GM23338 (cell line): ENCODE measurements at regions not wholly inside any gene's neighbourhood (a gene's known extent, or its start where the extent isn't known, plus 50 kb on each side); places are given as distances from the start of the nearest gene placed in this dataset.

Experiments
- ATAC-seq: fragments of 200-7000 bp; cut with Tn5 transposase; 3 replicates; pipeline ENCODE4 v1.9.1; 2020
- DNase-seq: peaks from one replicate; pipeline ENCODE4 v3.0.0-alpha.2; 2015; ENCODE audit warnings: low spot score
- H2AFZ ChIP-seq: fragments of 200-600 bp; sonication (generic); 2 replicates; pipeline ENCODE4 v1.8.0; 2016; ENCODE audit warnings: antibody characterized with exemption, mild to moderate bottlenecking, moderate library complexity
- H3F3A ChIP-seq: fragments of 200-600 bp; sonication (generic); replicated peaks from 2 replicates; pipeline ENCODE4 v1.8.0; 2017; ENCODE audit warnings: antibody characterized with exemption, mixed run types, low read depth
- H3K27ac ChIP-seq: fragments of 200-600 bp; sonication (generic); 2 replicates; pipeline ENCODE4 v1.6.1; 2016; ENCODE audit warnings: low read depth
- H3K27me3 ChIP-seq: fragments of 200-600 bp; sonication (generic); 2 replicates; pipeline ENCODE4 v1.8.0; 2016; ENCODE audit warnings: mild to moderate bottlenecking, mixed run types, moderate library complexity; ENCODE audit not compliant: insufficient read depth
- H3K36me3 ChIP-seq: fragments of 200-600 bp; sonication (generic); 2 replicates; pipeline ENCODE4 v1.8.0; 2016; ENCODE audit warnings: mild to moderate bottlenecking; ENCODE audit not compliant: insufficient read depth
- H3K4me1 ChIP-seq: fragments of 200-600 bp; sonication (generic); 2 replicates; pipeline ENCODE4 v1.8.0; 2016; ENCODE audit warnings: mild to moderate bottlenecking, moderate library complexity; ENCODE audit not compliant: insufficient read depth
- H3K4me2 ChIP-seq: fragments of 200-600 bp; sonication (generic); 2 replicates; pipeline ENCODE4 v1.7.1; 2017; ENCODE audit warnings: mixed run types
- H3K4me3 ChIP-seq: fragments of 200-600 bp; sonication (generic); 2 replicates; pipeline ENCODE4 v1.6.1; 2016; ENCODE audit warnings: mixed run types
- H3K79me2 ChIP-seq: fragments of 200-600 bp; sonication (generic); replicated peaks from 2 replicates; pipeline ENCODE4 v1.8.0; 2017; ENCODE audit warnings: mild to moderate bottlenecking; ENCODE audit not compliant: insufficient read depth
- H3K9me2 ChIP-seq: fragments of 200-600 bp; sonication (generic); 2 replicates; pipeline ENCODE4 v1.8.0; 2017; ENCODE audit not compliant: insufficient read depth
- H4K20me1 ChIP-seq: fragments of 200-600 bp; sonication (generic); replicated peaks from 2 replicates; pipeline ENCODE4 v1.8.0; 2017; ENCODE audit warnings: mild to moderate bottlenecking; ENCODE audit not compliant: insufficient read depth
- H3K27ac Mint-ChIP-seq: 2 replicates; pipeline ENCODE4 v1.8.0; 2020; ENCODE audit warnings: inconsistent platforms, mild to moderate bottlenecking, moderate library complexity, mixed read lengths
- H3K27me3 Mint-ChIP-seq: 3 replicates; pipeline ENCODE4 v1.8.0; 2022; ENCODE audit warnings: low read depth, mild to moderate bottlenecking, moderate library complexity, mixed read lengths, inconsistent platforms; ENCODE audit not compliant: insufficient read depth, poor library complexity
- H3K36me3 Mint-ChIP-seq: 3 replicates; pipeline ENCODE4 v1.8.0; 2021; ENCODE audit warnings: low read depth, mild to moderate bottlenecking, inconsistent platforms, moderate library complexity, mixed read lengths
- H3K4me1 Mint-ChIP-seq: 3 replicates; pipeline ENCODE4 v1.8.0; 2020; ENCODE audit warnings: mild to moderate bottlenecking, inconsistent platforms, mixed read lengths
- H3K4me3 Mint-ChIP-seq: 3 replicates; pipeline ENCODE4 v1.8.0; 2021; ENCODE audit warnings: moderate library complexity, mild to moderate bottlenecking, inconsistent platforms, mixed read lengths
- H3K9me3 Mint-ChIP-seq: 3 replicates; pipeline ENCODE4 v1.8.0; 2020; ENCODE audit warnings: moderate library complexity, mild to moderate bottlenecking, inconsistent platforms, mixed read lengths
- CREB1 ChIP-seq: fragments of 250-450 bp; sonication (Bioruptor Pico); IDR thresholded peaks from 2 replicates; pipeline ENCODE4 v1.5.0; 2020; ENCODE audit warnings: low read depth, mild to moderate bottlenecking, moderate library complexity
- ETS1 ChIP-seq: IDR thresholded peaks from 2 replicates; pipeline ENCODE4 v1.6.1; 2016; ENCODE audit warnings: antibody characterized with exemption
- EZH2 ChIP-seq: fragments of 200-600 bp; sonication (generic); IDR thresholded peaks from one replicate; pipeline ENCODE4 v1.8.0; 2017; ENCODE audit warnings: antibody characterized with exemption, mild to moderate bottlenecking, low read depth; ENCODE audit not compliant: unreplicated experiment
- EZH2phosphoT487 ChIP-seq: fragments of 200-600 bp; sonication (generic); IDR thresholded peaks from one replicate; pipeline ENCODE4 v1.8.1; 2018; ENCODE audit warnings: antibody characterized with exemption; ENCODE audit not compliant: unreplicated experiment
- JUNB ChIP-seq: IDR thresholded peaks from one replicate; pipeline ENCODE4 v1.6.1; 2016; ENCODE audit warnings: antibody characterized with exemption; ENCODE audit not compliant: unreplicated experiment
- NANOG ChIP-seq: IDR thresholded peaks from 2 replicates; pipeline ENCODE4 v1.6.1; 2016; ENCODE audit warnings: antibody characterized with exemption, borderline replicate concordance
- POLR2AphosphoS5 ChIP-seq: IDR thresholded peaks from 2 replicates; pipeline ENCODE4 v1.6.1; 2016; ENCODE audit warnings: antibody characterized with exemption, low read depth
- STAT1 ChIP-seq: IDR thresholded peaks from one replicate; pipeline ENCODE4 v1.6.1; 2016; ENCODE audit warnings: antibody characterized with exemption; ENCODE audit not compliant: unreplicated experiment
- ZNF114 ChIP-seq: fragments of 250-450 bp; sonication (Bioruptor Pico); IDR thresholded peaks from 2 replicates; pipeline ENCODE4 v1.5.0; 2020; ENCODE audit warnings: mild to moderate bottlenecking, moderate library complexity
- ZNF331 ChIP-seq: fragments of 250-450 bp; sonication (Bioruptor Pico); IDR thresholded peaks from 2 replicates; pipeline ENCODE4 v1.5.0; 2020; ENCODE audit warnings: low read depth, mild to moderate bottlenecking, moderate library complexity
- ZNF462 ChIP-seq: fragments of 250-450 bp; sonication (Bioruptor Pico); IDR thresholded peaks from 2 replicates; pipeline ENCODE4 v1.5.0; 2020; ENCODE audit warnings: mild to moderate bottlenecking, moderate library complexity
- TF ChIP-seq, protein P1 (sequence below), 2 experiments: fragments of 200-600 bp in 1 of 2; sonication (generic) in 1 of 2; conservative IDR thresholded peaks; 2 replicates each; pipeline versions ENCODE4 v1.5.1 to v1.6.1; 2016 to 2017; ENCODE audit warnings: antibody characterized with exemption in 2 of 2, low read depth in 2 of 2, mild to moderate bottlenecking in 2 of 2, moderate library complexity in 1 of 2
- TF ChIP-seq, protein P2 (sequence below): IDR thresholded peaks from one replicate; pipeline ENCODE4 v1.6.1; 2018; ENCODE audit warnings: antibody characterized with exemption; ENCODE audit not compliant: unreplicated experiment

DNA sequence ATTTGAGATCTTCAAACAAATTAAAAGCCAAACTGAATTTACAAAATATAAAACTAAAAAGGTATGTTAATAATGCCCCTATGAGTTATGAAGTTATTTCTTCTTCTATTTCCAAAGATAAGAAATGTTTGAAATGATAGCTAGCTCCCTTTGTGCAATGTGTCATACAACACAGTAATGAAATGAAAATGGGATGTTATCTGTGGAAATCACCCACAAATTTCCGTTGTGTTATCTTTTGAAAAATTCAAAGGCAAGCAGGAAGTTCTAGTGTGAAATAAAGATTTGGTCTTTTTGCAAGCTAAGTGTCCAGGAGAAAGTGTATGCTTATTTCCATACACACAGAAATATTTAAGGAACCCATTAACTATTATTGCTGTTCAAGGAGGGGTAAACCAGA, 375.3 kb upstream of the PRR16 start:
- Histone ChIP-seq H3K4me2 (no peak overlapping the region), H3K9me2 (no peaks in the 10 kb centered on the region), H3F3A (no peaks in the 10 kb centered on the region), H3K79me2 (no peaks in the 10 kb centered on the region), H4K20me1 (no peaks in the 10 kb centered on the region), H3K27me3 (no peaks in the 10 kb centered on the region), H3K4me3 (no peak overlapping the region), H3K36me3 (no peaks in the 10 kb centered on the region), H3K4me1 (no peaks in the 10 kb centered on the region), H3K27ac (no peak overlapping the region), H2AFZ (no peak overlapping the region)
- H3K27ac Mint-ChIP-seq: no peak overlapping the region
- ATAC-seq (no peak), DNase-seq (no peak)
- H3K9me3 Mint-ChIP-seq: no peaks in the 10 kb centered on the region
- H3K4me3 Mint-ChIP-seq: no peak overlapping the region
- no peaks in the 10 kb centered on the region for H3K36me3 Mint-ChIP-seq
- H3K27me3 Mint-ChIP-seq: no peaks in the 10 kb centered on the region
- peaks cover 8% of the 10 kb centered on the region; the same call in 2 of the 3 replicates for H3K4me1 Mint-ChIP-seq
- no peak for TF ChIP-seq JUNB
- TF ChIP-seq STAT1: no peak
- no peak for TF ChIP-seq NANOG
- no peak for TF ChIP-seq CREB1
- TF ChIP-seq EZH2: no peak
- TF ChIP-seq, protein P1, sequence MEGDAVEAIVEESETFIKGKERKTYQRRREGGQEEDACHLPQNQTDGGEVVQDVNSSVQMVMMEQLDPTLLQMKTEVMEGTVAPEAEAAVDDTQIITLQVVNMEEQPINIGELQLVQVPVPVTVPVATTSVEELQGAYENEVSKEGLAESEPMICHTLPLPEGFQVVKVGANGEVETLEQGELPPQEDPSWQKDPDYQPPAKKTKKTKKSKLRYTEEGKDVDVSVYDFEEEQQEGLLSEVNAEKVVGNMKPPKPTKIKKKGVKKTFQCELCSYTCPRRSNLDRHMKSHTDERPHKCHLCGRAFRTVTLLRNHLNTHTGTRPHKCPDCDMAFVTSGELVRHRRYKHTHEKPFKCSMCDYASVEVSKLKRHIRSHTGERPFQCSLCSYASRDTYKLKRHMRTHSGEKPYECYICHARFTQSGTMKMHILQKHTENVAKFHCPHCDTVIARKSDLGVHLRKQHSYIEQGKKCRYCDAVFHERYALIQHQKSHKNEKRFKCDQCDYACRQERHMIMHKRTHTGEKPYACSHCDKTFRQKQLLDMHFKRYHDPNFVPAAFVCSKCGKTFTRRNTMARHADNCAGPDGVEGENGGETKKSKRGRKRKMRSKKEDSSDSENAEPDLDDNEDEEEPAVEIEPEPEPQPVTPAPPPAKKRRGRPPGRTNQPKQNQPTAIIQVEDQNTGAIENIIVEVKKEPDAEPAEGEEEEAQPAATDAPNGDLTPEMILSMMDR (conservative IDR thresholded peaks at IDR 0.05; ENCODE audit: low read depth in 2 of 2): no peak
- TF ChIP-seq ZNF462: no peak
- TF ChIP-seq, protein P2, sequence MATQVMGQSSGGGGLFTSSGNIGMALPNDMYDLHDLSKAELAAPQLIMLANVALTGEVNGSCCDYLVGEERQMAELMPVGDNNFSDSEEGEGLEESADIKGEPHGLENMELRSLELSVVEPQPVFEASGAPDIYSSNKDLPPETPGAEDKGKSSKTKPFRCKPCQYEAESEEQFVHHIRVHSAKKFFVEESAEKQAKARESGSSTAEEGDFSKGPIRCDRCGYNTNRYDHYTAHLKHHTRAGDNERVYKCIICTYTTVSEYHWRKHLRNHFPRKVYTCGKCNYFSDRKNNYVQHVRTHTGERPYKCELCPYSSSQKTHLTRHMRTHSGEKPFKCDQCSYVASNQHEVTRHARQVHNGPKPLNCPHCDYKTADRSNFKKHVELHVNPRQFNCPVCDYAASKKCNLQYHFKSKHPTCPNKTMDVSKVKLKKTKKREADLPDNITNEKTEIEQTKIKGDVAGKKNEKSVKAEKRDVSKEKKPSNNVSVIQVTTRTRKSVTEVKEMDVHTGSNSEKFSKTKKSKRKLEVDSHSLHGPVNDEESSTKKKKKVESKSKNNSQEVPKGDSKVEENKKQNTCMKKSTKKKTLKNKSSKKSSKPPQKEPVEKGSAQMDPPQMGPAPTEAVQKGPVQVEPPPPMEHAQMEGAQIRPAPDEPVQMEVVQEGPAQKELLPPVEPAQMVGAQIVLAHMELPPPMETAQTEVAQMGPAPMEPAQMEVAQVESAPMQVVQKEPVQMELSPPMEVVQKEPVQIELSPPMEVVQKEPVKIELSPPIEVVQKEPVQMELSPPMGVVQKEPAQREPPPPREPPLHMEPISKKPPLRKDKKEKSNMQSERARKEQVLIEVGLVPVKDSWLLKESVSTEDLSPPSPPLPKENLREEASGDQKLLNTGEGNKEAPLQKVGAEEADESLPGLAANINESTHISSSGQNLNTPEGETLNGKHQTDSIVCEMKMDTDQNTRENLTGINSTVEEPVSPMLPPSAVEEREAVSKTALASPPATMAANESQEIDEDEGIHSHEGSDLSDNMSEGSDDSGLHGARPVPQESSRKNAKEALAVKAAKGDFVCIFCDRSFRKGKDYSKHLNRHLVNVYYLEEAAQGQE: no peak
- TF ChIP-seq ETS1: no peak
- TF ChIP-seq ZNF331: no peak
- TF ChIP-seq POLR2AphosphoS5: no peak
- no peak for TF ChIP-seq EZH2phosphoT487
- no peak for TF ChIP-seq ZNF114
